GM23338 (cell line): ENCODE measurements at regions not wholly inside any gene's neighbourhood (a gene's known extent, or its start where the extent isn't known, plus 50 kb on each side); places are given as distances from the start of the nearest gene placed in this dataset.

Experiments
- ATAC-seq: fragments of 200-7000 bp; cut with Tn5 transposase; 3 replicates; pipeline ENCODE4 v1.9.1; 2020
- DNase-seq: peaks from one replicate; pipeline ENCODE4 v3.0.0-alpha.2; 2015; ENCODE audit warnings: low spot score
- H2AFZ ChIP-seq: fragments of 200-600 bp; sonication (generic); 2 replicates; pipeline ENCODE4 v1.8.0; 2016; ENCODE audit warnings: antibody characterized with exemption, mild to moderate bottlenecking, moderate library complexity
- H3F3A ChIP-seq: fragments of 200-600 bp; sonication (generic); replicated peaks from 2 replicates; pipeline ENCODE4 v1.8.0; 2017; ENCODE audit warnings: antibody characterized with exemption, mixed run types, low read depth
- H3K27ac ChIP-seq: fragments of 200-600 bp; sonication (generic); 2 replicates; pipeline ENCODE4 v1.6.1; 2016; ENCODE audit warnings: low read depth
- H3K27me3 ChIP-seq: fragments of 200-600 bp; sonication (generic); 2 replicates; pipeline ENCODE4 v1.8.0; 2016; ENCODE audit warnings: mild to moderate bottlenecking, mixed run types, moderate library complexity; ENCODE audit not compliant: insufficient read depth
- H3K36me3 ChIP-seq: fragments of 200-600 bp; sonication (generic); 2 replicates; pipeline ENCODE4 v1.8.0; 2016; ENCODE audit warnings: mild to moderate bottlenecking; ENCODE audit not compliant: insufficient read depth
- H3K4me1 ChIP-seq: fragments of 200-600 bp; sonication (generic); 2 replicates; pipeline ENCODE4 v1.8.0; 2016; ENCODE audit warnings: mild to moderate bottlenecking, moderate library complexity; ENCODE audit not compliant: insufficient read depth
- H3K4me2 ChIP-seq: fragments of 200-600 bp; sonication (generic); 2 replicates; pipeline ENCODE4 v1.7.1; 2017; ENCODE audit warnings: mixed run types
- H3K4me3 ChIP-seq: fragments of 200-600 bp; sonication (generic); 2 replicates; pipeline ENCODE4 v1.6.1; 2016; ENCODE audit warnings: mixed run types
- H3K79me2 ChIP-seq: fragments of 200-600 bp; sonication (generic); replicated peaks from 2 replicates; pipeline ENCODE4 v1.8.0; 2017; ENCODE audit warnings: mild to moderate bottlenecking; ENCODE audit not compliant: insufficient read depth
- H3K9me2 ChIP-seq: fragments of 200-600 bp; sonication (generic); 2 replicates; pipeline ENCODE4 v1.8.0; 2017; ENCODE audit not compliant: insufficient read depth
- H4K20me1 ChIP-seq: fragments of 200-600 bp; sonication (generic); replicated peaks from 2 replicates; pipeline ENCODE4 v1.8.0; 2017; ENCODE audit warnings: mild to moderate bottlenecking; ENCODE audit not compliant: insufficient read depth
- H3K27ac Mint-ChIP-seq: 2 replicates; pipeline ENCODE4 v1.8.0; 2020; ENCODE audit warnings: inconsistent platforms, mild to moderate bottlenecking, moderate library complexity, mixed read lengths
- H3K27me3 Mint-ChIP-seq: 3 replicates; pipeline ENCODE4 v1.8.0; 2022; ENCODE audit warnings: low read depth, mild to moderate bottlenecking, moderate library complexity, mixed read lengths, inconsistent platforms; ENCODE audit not compliant: insufficient read depth, poor library complexity
- H3K36me3 Mint-ChIP-seq: 3 replicates; pipeline ENCODE4 v1.8.0; 2021; ENCODE audit warnings: low read depth, mild to moderate bottlenecking, inconsistent platforms, moderate library complexity, mixed read lengths
- H3K4me1 Mint-ChIP-seq: 3 replicates; pipeline ENCODE4 v1.8.0; 2020; ENCODE audit warnings: mild to moderate bottlenecking, inconsistent platforms, mixed read lengths
- H3K4me3 Mint-ChIP-seq: 3 replicates; pipeline ENCODE4 v1.8.0; 2021; ENCODE audit warnings: moderate library complexity, mild to moderate bottlenecking, inconsistent platforms, mixed read lengths
- H3K9me3 Mint-ChIP-seq: 3 replicates; pipeline ENCODE4 v1.8.0; 2020; ENCODE audit warnings: moderate library complexity, mild to moderate bottlenecking, inconsistent platforms, mixed read lengths
- CREB1 ChIP-seq: fragments of 250-450 bp; sonication (Bioruptor Pico); IDR thresholded peaks from 2 replicates; pipeline ENCODE4 v1.5.0; 2020; ENCODE audit warnings: low read depth, mild to moderate bottlenecking, moderate library complexity
- ETS1 ChIP-seq: IDR thresholded peaks from 2 replicates; pipeline ENCODE4 v1.6.1; 2016; ENCODE audit warnings: antibody characterized with exemption
- EZH2 ChIP-seq: fragments of 200-600 bp; sonication (generic); IDR thresholded peaks from one replicate; pipeline ENCODE4 v1.8.0; 2017; ENCODE audit warnings: antibody characterized with exemption, mild to moderate bottlenecking, low read depth; ENCODE audit not compliant: unreplicated experiment
- EZH2phosphoT487 ChIP-seq: fragments of 200-600 bp; sonication (generic); IDR thresholded peaks from one replicate; pipeline ENCODE4 v1.8.1; 2018; ENCODE audit warnings: antibody characterized with exemption; ENCODE audit not compliant: unreplicated experiment
- JUNB ChIP-seq: IDR thresholded peaks from one replicate; pipeline ENCODE4 v1.6.1; 2016; ENCODE audit warnings: antibody characterized with exemption; ENCODE audit not compliant: unreplicated experiment
- NANOG ChIP-seq: IDR thresholded peaks from 2 replicates; pipeline ENCODE4 v1.6.1; 2016; ENCODE audit warnings: antibody characterized with exemption, borderline replicate concordance
- POLR2AphosphoS5 ChIP-seq: IDR thresholded peaks from 2 replicates; pipeline ENCODE4 v1.6.1; 2016; ENCODE audit warnings: antibody characterized with exemption, low read depth
- REST ChIP-seq: IDR thresholded peaks from one replicate; pipeline ENCODE4 v1.6.1; 2018; ENCODE audit warnings: antibody characterized with exemption; ENCODE audit not compliant: unreplicated experiment
- STAT1 ChIP-seq: IDR thresholded peaks from one replicate; pipeline ENCODE4 v1.6.1; 2016; ENCODE audit warnings: antibody characterized with exemption; ENCODE audit not compliant: unreplicated experiment
- ZNF114 ChIP-seq: fragments of 250-450 bp; sonication (Bioruptor Pico); IDR thresholded peaks from 2 replicates; pipeline ENCODE4 v1.5.0; 2020; ENCODE audit warnings: mild to moderate bottlenecking, moderate library complexity

GRCh38 chr12:46487567-46488131 lies 115.1 kb upstream of the SLC38A2 start:
- no peaks in the 10 kb centered on the region for H3K79me2 ChIP-seq
- DNase-seq (no peak), ATAC-seq (no peak)
- H3K4me2 ChIP-seq, result no peak overlapping the region
- H3F3A ChIP-seq, result no peaks in the 10 kb centered on the region
- H3K27me3 ChIP-seq, result no peaks in the 10 kb centered on the region
- no peak overlapping the region for H2AFZ ChIP-seq
- Mint-ChIP-seq H3K4me1 (peaks cover 19% of the 10 kb centered on the region), H3K9me3 (no peaks in the 10 kb centered on the region), H3K36me3 (peaks cover 8% of the 10 kb centered on the region; the same call in 2 of the 3 replicates), H3K27ac (no peak overlapping the region), H3K27me3 (peaks cover 2% of the 10 kb centered on the region), H3K4me3 (no peak overlapping the region)
- H4K20me1 ChIP-seq, result no peaks in the 10 kb centered on the region
- no peak overlapping the region for H3K4me3 ChIP-seq
- no peak for TF ChIP-seq JUNB
- TF ChIP-seq EZH2phosphoT487, result no peak
- no peak overlapping the region for H3K27ac ChIP-seq
- no peaks in the 10 kb centered on the region for H3K36me3 ChIP-seq
- peaks cover 24% of the 10 kb centered on the region for H3K4me1 ChIP-seq
- 0 out of 2 replicates have a peak, but pooled peaks cover 3% of the 10 kb centered on the region for H3K9me2 ChIP-seq

DNA sequence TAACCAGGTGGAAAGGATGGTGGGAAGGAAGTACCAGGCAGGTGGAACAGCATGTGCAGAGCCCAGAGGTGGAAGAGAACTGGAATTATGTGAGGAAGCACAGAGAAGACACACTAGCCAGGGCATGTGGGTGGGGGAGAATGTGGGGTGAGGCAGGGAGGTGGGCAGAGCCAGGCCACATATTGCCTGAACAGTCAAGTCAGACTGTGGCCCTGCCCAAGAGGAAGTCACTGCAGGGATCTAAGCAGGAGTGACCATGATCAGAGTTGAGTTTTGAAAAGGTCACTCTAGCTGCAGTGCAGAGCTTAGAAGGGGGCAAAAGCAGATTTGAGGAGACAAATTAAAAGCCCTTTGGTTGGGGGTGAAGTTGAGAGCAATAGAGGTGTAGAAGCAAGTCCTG lies 114.0 kb upstream of the SLC38A2 start:
- Histone ChIP-seq H3K27me3 (no peaks in the 10 kb centered on the region), H3K36me3 (no peaks in the 10 kb centered on the region), H3K27ac (no peak overlapping the region), H2AFZ (no peak overlapping the region), H3F3A (no peaks in the 10 kb centered on the region), H3K9me2 (0 out of 2 replicates have a peak, but pooled peaks cover 3% of the 10 kb centered on the region), H3K79me2 (no peaks in the 10 kb centered on the region), H3K4me3 (no peak overlapping the region), H4K20me1 (no peaks in the 10 kb centered on the region), H3K4me1 (peaks cover 32% of the 10 kb centered on the region), H3K4me2 (no peak overlapping the region)
- DNase-seq (no peak), ATAC-seq (no peak)
- Mint-ChIP-seq H3K9me3 (no peaks in the 10 kb centered on the region), H3K4me1 (peaks cover 23% of the 10 kb centered on the region), H3K27me3 (peaks cover 2% of the 10 kb centered on the region), H3K36me3 (peaks cover 8% of the 10 kb centered on the region; the same call in 2 of the 3 replicates), H3K27ac (no peak overlapping the region), H3K4me3 (no peak overlapping the region)
- TF ChIP-seq JUNB (no peak), POLR2AphosphoS5 (no peak), STAT1 (no peak), CREB1 (CRISPR knock-in tag) (no peak), NANOG (no peak), ZNF114 (CRISPR knock-in tag) (no peak), EZH2phosphoT487 (no peak), REST (no peak), ETS1 (no peak), EZH2 (no peak)
